H9 (cell line): ENCODE measurements at regions not wholly inside any gene's neighbourhood (a gene's known extent, or its start where the extent isn't known, plus 50 kb on each side); places are given as distances from the start of the nearest gene placed in this dataset.

ENCODE experiments used
- DNase-seq: peaks from one replicate; pipeline ENCODE4 v3.0.0-alpha.2; 2017
- H2AFZ ChIP-seq: one replicate; pipeline ENCODE4 v1.6.1; 2013; ENCODE audit warnings: mild to moderate bottlenecking, low read length, control low read depth, moderate library complexity
- H2AK5ac ChIP-seq: 2 replicates; pipeline ENCODE4 v1.6.1; 2013; ENCODE audit warnings: low read length, control low read depth, mixed read lengths; ENCODE audit not compliant: insufficient read length
- H2BK120ac ChIP-seq: one replicate; pipeline ENCODE4 v1.6.1; 2013; ENCODE audit warnings: low read depth, mild to moderate bottlenecking, low read length, control low read depth, inconsistent platforms; ENCODE audit not compliant: poor library complexity, severe bottlenecking
- H2BK12ac ChIP-seq: 2 replicates; pipeline ENCODE4 v1.6.1; 2013; ENCODE audit warnings: low read length, control low read depth, mixed read lengths, low read depth; ENCODE audit not compliant: insufficient read length
- H2BK15ac ChIP-seq: 2 replicates; pipeline ENCODE4 v1.6.1; 2013; ENCODE audit warnings: low read depth, low read length, control low read depth
- H2BK20ac ChIP-seq: one replicate; pipeline ENCODE4 v1.6.1; 2013; ENCODE audit warnings: low read depth, mild to moderate bottlenecking, low read length, control low read depth, inconsistent platforms; ENCODE audit not compliant: poor library complexity, severe bottlenecking
- H2BK5ac ChIP-seq: 2 replicates; pipeline ENCODE4 v1.6.1; 2013; ENCODE audit warnings: low read length, control low read depth, mixed read lengths; ENCODE audit not compliant: insufficient read length
- H3K14ac ChIP-seq: 2 replicates; pipeline ENCODE4 v1.6.1; 2013; ENCODE audit warnings: low read length, control low read depth; ENCODE audit not compliant: insufficient read depth
- H3K18ac ChIP-seq: 2 replicates; pipeline ENCODE4 v1.6.1; 2013; ENCODE audit warnings: low read depth, mild to moderate bottlenecking, mixed read lengths, low read length, control low read depth; ENCODE audit not compliant: insufficient read length
- H3K23ac ChIP-seq: 2 replicates; pipeline ENCODE4 v1.6.1; 2013; ENCODE audit warnings: low read length, control low read depth, mixed read lengths, low read depth; ENCODE audit not compliant: insufficient read length
- H3K23me2 ChIP-seq: 2 replicates; pipeline ENCODE4 v1.6.1; 2013; ENCODE audit warnings: low read depth, mild to moderate bottlenecking, mixed read lengths, low read length, control low read depth; ENCODE audit not compliant: insufficient read length, poor library complexity, severe bottlenecking
- H3K27ac ChIP-seq: 2 replicates; pipeline ENCODE4 v1.5.1; 2013; ENCODE audit warnings: low read length, control low read depth, mixed read lengths, low read depth; ENCODE audit not compliant: insufficient read length
- H3K27me3 ChIP-seq: 2 replicates; pipeline ENCODE4 v1.6.1; 2013; ENCODE audit warnings: low read length, control low read depth, inconsistent platforms; ENCODE audit not compliant: insufficient read depth
- H3K4ac ChIP-seq: 2 replicates; pipeline ENCODE4 v1.6.1; 2013; ENCODE audit warnings: low read depth, mild to moderate bottlenecking, control low read depth, inconsistent platforms, low read length, moderate library complexity
- H3K4me1 ChIP-seq: 2 replicates; pipeline ENCODE4 v1.6.1; 2013; ENCODE audit warnings: low read length, control low read depth, inconsistent platforms; ENCODE audit not compliant: insufficient read depth
- H3K4me2 ChIP-seq: 2 replicates; pipeline ENCODE4 v1.6.1; 2013; ENCODE audit warnings: low read length, control low read depth, mixed read lengths; ENCODE audit not compliant: insufficient read length, insufficient read depth
- H3K56ac ChIP-seq: 2 replicates; pipeline ENCODE4 v1.6.1; 2013; ENCODE audit warnings: low read depth, mild to moderate bottlenecking, mixed read lengths, low read length, control low read depth; ENCODE audit not compliant: insufficient read length
- H3K79me1 ChIP-seq: 2 replicates; pipeline ENCODE4 v1.6.1; 2013; ENCODE audit warnings: low read depth, mild to moderate bottlenecking, moderate library complexity, low read length, control low read depth, inconsistent platforms; ENCODE audit not compliant: insufficient read depth, poor library complexity, severe bottlenecking
- H3K79me2 ChIP-seq: 2 replicates; pipeline ENCODE4 v1.6.1; 2013; ENCODE audit warnings: low read length, control low read depth, inconsistent platforms; ENCODE audit not compliant: insufficient read depth
- H3K9ac ChIP-seq: 2 replicates; pipeline ENCODE4 v1.6.1; 2013; ENCODE audit warnings: low read length, control low read depth, mixed read lengths; ENCODE audit not compliant: insufficient read length; ENCODE audit errors: extremely low read depth
- H3K9me3 ChIP-seq: one replicate; pipeline ENCODE4 v1.6.1; 2013; ENCODE audit warnings: low read depth, low read length, inconsistent platforms; ENCODE audit not compliant: control insufficient read depth
- H3T11ph ChIP-seq: one replicate; pipeline ENCODE4 v1.6.1; 2013; ENCODE audit warnings: mild to moderate bottlenecking, low read length, control low read depth, inconsistent platforms
- H4K20me1 ChIP-seq: one replicate; pipeline ENCODE4 v1.6.1; 2013; ENCODE audit not compliant: control insufficient read depth, insufficient read length, insufficient read depth
- H4K5ac ChIP-seq: 2 replicates; pipeline ENCODE4 v1.6.1; 2013; ENCODE audit warnings: low read depth, mild to moderate bottlenecking, mixed read lengths, low read length, control low read depth; ENCODE audit not compliant: insufficient read length
- H4K8ac ChIP-seq: replicated peaks from 2 replicates; pipeline ENCODE4 v1.6.1; 2013; ENCODE audit warnings: low read length, control low read depth, mixed read lengths, low read depth; ENCODE audit not compliant: insufficient read length
- H4K91ac ChIP-seq: 2 replicates; pipeline ENCODE4 v1.6.1; 2013; ENCODE audit warnings: low read depth, mild to moderate bottlenecking, moderate library complexity, mixed read lengths, low read length, control low read depth; ENCODE audit not compliant: insufficient read length
- H3K27ac Mint-ChIP-seq, 3 experiments: 2 replicates in 2 of 3; 3 replicates in 1 of 3; pipeline ENCODE4 v1.8.0; 2020 to 2021; ENCODE audit warnings: mixed read lengths in 3 of 3, mild to moderate bottlenecking in 1 of 3, moderate library complexity in 1 of 3
- H3K27me3 Mint-ChIP-seq: 2 replicates; pipeline ENCODE4 v1.8.0; 2021; ENCODE audit warnings: low read depth, mild to moderate bottlenecking, moderate library complexity, mixed read lengths
- H3K36me3 Mint-ChIP-seq, 3 experiments: 2 replicates in 2 of 3; 3 replicates in 1 of 3; pipeline ENCODE4 v1.8.0; 2020 to 2021; ENCODE audit warnings: low read depth in 3 of 3, mixed read lengths in 3 of 3; ENCODE audit not compliant: insufficient read depth in 1 of 3
- H3K4me1 Mint-ChIP-seq, 2 experiments: 2 replicates each; pipeline ENCODE4 v1.8.0; 2020; ENCODE audit warnings: mixed read lengths in 2 of 2
- H3K4me3 Mint-ChIP-seq, 2 experiments: 2 replicates in 1 of 2; 3 replicates in 1 of 2; pipeline ENCODE4 v1.8.0; 2020 to 2021; ENCODE audit warnings: mild to moderate bottlenecking in 2 of 2, mixed read lengths in 2 of 2, moderate library complexity in 1 of 2
- H3K9me3 Mint-ChIP-seq, 2 experiments: 2 replicates in 1 of 2; 3 replicates in 1 of 2; pipeline ENCODE4 v1.8.0; 2020; ENCODE audit warnings: mild to moderate bottlenecking in 2 of 2, mixed read lengths in 2 of 2, moderate library complexity in 1 of 2
- CTCF ChIP-seq: fragments of 200-600 bp; sonication (generic); conservative IDR thresholded peaks from 3 replicates; pipeline ENCODE4 v1.8.0; 2021; ENCODE audit warnings: antibody characterized with exemption, mild to moderate bottlenecking
- WGBS: extraction: QIAGEN DNeasy Blood & Tissue Kit; methylation state at CpG from one replicate; pipeline ENCODE4 v1.1.7; 2013; ENCODE audit warnings: missing lambda C conversion rate, low lambda C conversion rate, mixed read lengths; ENCODE audit not compliant: insufficient read length; ENCODE audit errors: extremely low coverage; 5-methylcytosine and 5-hydroxymethylcytosine counted together

GRCh38 chr5:56048124-56048523 is 53.4 kb upstream of the IL6ST start:
- Mint-ChIP-seq H3K4me3 (no peak overlapping the region), H3K4me1 (no peaks in the 10 kb centered on the region), H3K27ac (no peak overlapping the region), H3K9me3 (peaks cover 12 to 15% of the 10 kb centered on the region in 2 experiments), H3K36me3 (peaks cover 0 to 10% (median 5%) of the 10 kb centered on the region in 3 experiments; a peak in 3 of 7 replicates), H3K27me3 (no peaks in the 10 kb centered on the region; the same call in none of the 2 replicates)
- no peak overlapping the region for H2BK12ac ChIP-seq
- H3K4me2 ChIP-seq = no peak overlapping the region
- H4K5ac ChIP-seq = no peak overlapping the region
- no peaks in the 10 kb centered on the region for H3K79me2 ChIP-seq
- H4K8ac ChIP-seq = no peak overlapping the region
- H3K18ac ChIP-seq = no peak overlapping the region
- no peaks in the 10 kb centered on the region for H3K4me1 ChIP-seq
- H3K9ac ChIP-seq = no peak overlapping the region
- no peak overlapping the region for H3K56ac ChIP-seq
- TF ChIP-seq CTCF = no peak
- H3K23ac ChIP-seq = no peak overlapping the region
- no peaks in the 10 kb centered on the region for H3K23me2 ChIP-seq
- H2BK15ac ChIP-seq = no peak overlapping the region
- no peak overlapping the region for H2BK120ac ChIP-seq
- H4K20me1 ChIP-seq = no peaks in the 10 kb centered on the region
- H2AK5ac ChIP-seq = no peak overlapping the region
- WGBS = no CpG with 5 or more reads among the region's 5 CpGs
- no peak overlapping the region for H3K27ac ChIP-seq
- no peak overlapping the region for H2BK20ac ChIP-seq
- H3K9me3 ChIP-seq = no peaks in the 10 kb centered on the region
- no peak overlapping the region for H2BK5ac ChIP-seq
- no peak overlapping the region for H3K14ac ChIP-seq
- H2AFZ ChIP-seq = no peak overlapping the region
- no peak overlapping the region for H3K4ac ChIP-seq
- H3K79me1 ChIP-seq = no peaks in the 10 kb centered on the region
- DNase-seq = no peak
- H4K91ac ChIP-seq = no peak overlapping the region
- no peak overlapping the region for H3T11ph ChIP-seq
- H3K27me3 ChIP-seq = no peaks in the 10 kb centered on the region
